Ovary (tissue), 7 donors: ENCODE measurements at regions not wholly inside any gene's neighbourhood (a gene's known extent, or its start where the extent isn't known, plus 50 kb on each side); places are given as distances from the start of the nearest gene placed in this dataset.

Experiments
- DNase-seq, 5 donors: peaks; one replicate each; pipeline ENCODE4 v3.0.0-alpha.2; 2019 to 2020
- H3K27ac ChIP-seq, 2 donors: fragments of 200-600 bp; one replicate each; pipeline versions ENCODE4 v1.5.1 to v1.8.0; 2019 to 2022
- H3K27me3 ChIP-seq: fragments of 200-600 bp; one replicate; pipeline ENCODE4 v1.8.0; 2022
- H3K36me3 ChIP-seq: fragments of 200-600 bp; sonication (generic); one replicate; pipeline ENCODE4 v1.5.1; 2019
- H3K4me1 ChIP-seq: one replicate; pipeline ENCODE4 v1.8.1; 2013; ENCODE audit warnings: mild to moderate bottlenecking, moderate library complexity; ENCODE audit not compliant: insufficient read depth
- H3K4me3 ChIP-seq: fragments of 200-600 bp; sonication (generic); one replicate; pipeline ENCODE4 v1.5.1; 2017
- H3K9me3 ChIP-seq, 2 donors: fragments of 200-600 bp in 1 of 2; sonication (generic) in 1 of 2; one replicate each; pipeline versions ENCODE4 v1.5.1 to v1.8.1; 2013 to 2019; ENCODE audit warnings: mild to moderate bottlenecking in 1 of 2, moderate library complexity in 1 of 2
- CTCF ChIP-seq, 3 donors: fragments of 450-650 bp in 2 of 3; fragments of 200-600 bp in 1 of 3; IDR thresholded peaks; one replicate each; pipeline versions ENCODE4 v1.5.1 to v1.8.0; 2016 to 2022; ENCODE audit warnings: antibody characterized with exemption in 3 of 3, mild to moderate bottlenecking in 1 of 3
- EP300 ChIP-seq: sonication (generic); formaldehyde crosslinking; IDR thresholded peaks from one replicate; pipeline ENCODE4 v1.6.1; 2017; ENCODE audit warnings: antibody characterized with exemption
- POLR2A ChIP-seq: fragments of 450-650 bp; IDR thresholded peaks from one replicate; pipeline ENCODE4 v1.6.1; 2017; ENCODE audit warnings: antibody characterized with exemption, mild to moderate bottlenecking, moderate library complexity
- WGBS, 3 donors: extraction: QIAGEN DNeasy Blood & Tissue Kit in 1 of 3; methylation state at CpG; one replicate each; pipeline versions ENCODE4 v1.1.5 to v1.1.7; 2013 to 2017; 5-methylcytosine and 5-hydroxymethylcytosine counted together
- intact Hi-C, 4 donors: fragments of 100-400 bp; cut with DNase I; formaldehyde crosslinking; loops; one replicate each; pipeline versions ENCODE4 v1.11.0 to v1.15.1; 2022 to 2023
- donor health status: DM: no; HTN: no; CAD: no; lungs with moderate emphysema.
- donor health status: DM: no; HTN: no; CAD: no.
- donor health status: Bipolar disorder and iron deficiency.
- donor health status: DM: no; HTN: no; CAD: no.
- donor health status: DM: yes; HTN: yes; CAD: no.

DNA sequence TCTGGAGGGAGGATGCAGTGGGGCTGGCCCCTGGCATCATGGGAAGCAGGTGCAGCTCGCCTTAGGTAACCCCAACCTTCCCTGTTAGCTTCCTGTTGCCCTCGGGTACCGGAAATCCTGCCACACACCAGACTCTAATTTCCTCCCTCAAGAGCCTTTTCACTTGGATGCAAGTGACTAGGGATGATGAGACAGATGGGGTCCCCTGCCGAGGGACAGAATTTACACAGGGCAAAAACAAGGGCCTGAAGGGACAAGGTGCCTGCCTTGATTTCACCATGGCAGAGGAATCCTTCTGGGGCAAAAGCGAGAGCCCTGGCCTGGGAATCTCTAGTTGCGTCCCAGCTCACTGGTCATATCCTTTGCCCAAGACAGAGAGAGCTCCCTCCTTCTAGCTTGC is 263.1 kb downstream of the LOXHD1 start:
- Histone ChIP-seq H3K4me3 (no peak overlapping the region), H3K4me1 (no peaks in the 10 kb centered on the region), H3K27ac (no peak overlapping the region), H3K27me3 (no peaks in the 10 kb centered on the region), H3K36me3 (no peaks in the 10 kb centered on the region), H3K9me3 (no peaks in the 10 kb centered on the region)
- TF ChIP-seq EP300: no peak
- TF ChIP-seq CTCF (IDR thresholded peaks at IDR 0.05): no peak
- TF ChIP-seq POLR2A: no peak
- WGBS, 3 donors: 89 to 90% (median 90%) methylated on average over 6 of the region's 6 CpGs
- intact Hi-C loops: no loop called here
- DNase-seq: no peak

GRCh38 chr18:46395795-46396194 is 261.2 kb downstream of the LOXHD1 start:
- no peak for DNase-seq
- TF ChIP-seq EP300: no peak
- no peak for TF ChIP-seq POLR2A
- Histone ChIP-seq H3K4me3 (no peak overlapping the region), H3K36me3 (no peaks in the 10 kb centered on the region), H3K4me1 (no peaks in the 10 kb centered on the region), H3K27me3 (no peaks in the 10 kb centered on the region), H3K27ac (no peak overlapping the region), H3K9me3 (no peaks in the 10 kb centered on the region)
- WGBS, 3 donors: 86 to 94% (median 88%) methylated on average over 4 of the region's 4 CpGs
- intact Hi-C loops: no loop called here

DNA sequence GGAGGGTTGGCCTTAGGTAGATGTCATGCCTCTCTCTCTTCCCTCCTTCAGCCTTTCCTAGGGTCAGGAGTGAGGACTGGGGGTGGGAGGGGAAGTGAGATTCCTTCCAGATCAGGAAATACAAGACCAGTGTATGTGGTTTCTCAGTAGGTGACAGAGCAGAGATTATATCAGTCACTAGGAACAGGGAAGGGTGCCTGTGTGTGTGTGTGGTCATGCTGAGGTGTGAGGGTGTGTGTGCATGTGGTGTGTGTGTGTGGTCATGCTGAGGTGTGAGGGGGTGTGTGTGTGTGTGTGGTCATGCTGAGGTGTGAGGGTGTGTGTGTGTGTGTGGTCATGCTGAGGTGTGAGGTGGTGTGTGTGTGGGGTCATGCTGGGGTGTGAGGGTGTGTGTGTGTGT is 259.8 kb downstream of the LOXHD1 start:
- no peak for TF ChIP-seq POLR2A
- no peak for TF ChIP-seq EP300
- TF ChIP-seq CTCF (IDR thresholded peaks at IDR 0.05): no peak
- Histone ChIP-seq H3K36me3 (no peaks in the 10 kb centered on the region), H3K4me3 (no peak overlapping the region), H3K4me1 (no peaks in the 10 kb centered on the region), H3K9me3 (no peaks in the 10 kb centered on the region), H3K27me3 (no peaks in the 10 kb centered on the region), H3K27ac (no peak overlapping the region)
- DNase-seq: no peak
- intact Hi-C loops: no loop called here

- Histone ChIP-seq H3K27ac (no peak overlapping the region), H3K4me1 (no peaks in the 10 kb centered on the region), H3K9me3 (no peaks in the 10 kb centered on the region), H3K4me3 (no peak overlapping the region), H3K27me3 (no peaks in the 10 kb centered on the region), H3K36me3 (no peaks in the 10 kb centered on the region)
- no peak for DNase-seq
- intact Hi-C loops: no loop called here
- 89 to 91% (median 91%) methylated on average over 7 of the region's 7 CpGs for WGBS, 3 donors
- TF ChIP-seq EP300 (no peak), CTCF (IDR thresholded peaks at IDR 0.05) (no peak), POLR2A (no peak)
These were observed 259.0 kb downstream of the LOXHD1 start for GRCh38 chr18:46398005-46398404.

DNA sequence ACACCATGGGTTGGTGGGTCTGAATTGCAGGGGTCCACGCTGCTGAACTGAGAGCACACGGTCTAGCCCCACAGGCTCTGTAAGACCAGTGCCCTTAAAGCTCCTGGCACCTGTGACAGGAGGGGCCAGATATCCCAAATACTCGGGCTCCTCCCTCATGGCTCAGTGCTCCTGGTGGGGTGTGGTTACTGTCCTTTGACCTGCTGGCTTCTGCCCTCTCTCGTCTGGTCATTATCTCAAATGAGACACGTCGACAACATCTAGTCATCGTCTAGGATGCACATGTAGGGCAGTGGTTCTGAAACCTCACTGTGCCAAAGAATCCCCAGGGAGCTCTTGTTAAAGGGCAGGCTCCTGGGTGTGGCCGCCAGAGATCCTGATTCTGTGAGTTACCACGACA is 258.4 kb downstream of the LOXHD1 start:
- Histone ChIP-seq H3K4me1 (no peaks in the 10 kb centered on the region), H3K36me3 (no peaks in the 10 kb centered on the region), H3K27me3 (no peaks in the 10 kb centered on the region), H3K4me3 (no peak overlapping the region), H3K9me3 (no peaks in the 10 kb centered on the region), H3K27ac (no peak overlapping the region)
- intact Hi-C loops: no loop called here
- TF ChIP-seq POLR2A (no peak), CTCF (IDR thresholded peaks at IDR 0.05) (no peak), EP300 (no peak)
- WGBS, 3 donors: 70 to 77% (median 73%) methylated on average over 9 of the region's 9 CpGs
- DNase-seq: no peak
